SK-N-MC (cell line): ENCODE measurements at regions not wholly inside any gene's neighbourhood (a gene's known extent, or its start where the extent isn't known, plus 50 kb on each side); places are given as distances from the start of the nearest gene placed in this dataset.

ENCODE experiments used
- EZH2 ChIP-seq: fragments of 200-600 bp; sonication (generic); IDR thresholded peaks from one replicate; pipeline ENCODE4 v1.6.1; 2017; ENCODE audit warnings: antibody characterized with exemption
- FOXP2 ChIP-seq: optimal IDR thresholded peaks from 2 replicates; pipeline ENCODE3; 2011; ENCODE audit warnings: mild to moderate bottlenecking, moderate library complexity; ENCODE audit not compliant: insufficient read depth; ENCODE audit errors: extremely low read length, control extremely low read depth
- POLR2AphosphoS5 ChIP-seq: IDR thresholded peaks from 2 replicates; pipeline ENCODE4 v1.6.1; 2012; ENCODE audit warnings: mild to moderate bottlenecking, low read depth, low read length, borderline replicate concordance

- TF ChIP-seq EZH2 = no peak
- no peak for TF ChIP-seq POLR2AphosphoS5
- TF ChIP-seq FOXP2 = no peak
Measured at GRCh38 chr18:41818381-41819355, 136.4 kb upstream of the PIK3C3 start.
